ENCODE measurements at regions not wholly inside any gene's neighbourhood (a gene's known extent, or its start where the extent isn't known, plus 50 kb on each side); places are given as distances from the start of the nearest gene placed in this dataset.

DNA sequence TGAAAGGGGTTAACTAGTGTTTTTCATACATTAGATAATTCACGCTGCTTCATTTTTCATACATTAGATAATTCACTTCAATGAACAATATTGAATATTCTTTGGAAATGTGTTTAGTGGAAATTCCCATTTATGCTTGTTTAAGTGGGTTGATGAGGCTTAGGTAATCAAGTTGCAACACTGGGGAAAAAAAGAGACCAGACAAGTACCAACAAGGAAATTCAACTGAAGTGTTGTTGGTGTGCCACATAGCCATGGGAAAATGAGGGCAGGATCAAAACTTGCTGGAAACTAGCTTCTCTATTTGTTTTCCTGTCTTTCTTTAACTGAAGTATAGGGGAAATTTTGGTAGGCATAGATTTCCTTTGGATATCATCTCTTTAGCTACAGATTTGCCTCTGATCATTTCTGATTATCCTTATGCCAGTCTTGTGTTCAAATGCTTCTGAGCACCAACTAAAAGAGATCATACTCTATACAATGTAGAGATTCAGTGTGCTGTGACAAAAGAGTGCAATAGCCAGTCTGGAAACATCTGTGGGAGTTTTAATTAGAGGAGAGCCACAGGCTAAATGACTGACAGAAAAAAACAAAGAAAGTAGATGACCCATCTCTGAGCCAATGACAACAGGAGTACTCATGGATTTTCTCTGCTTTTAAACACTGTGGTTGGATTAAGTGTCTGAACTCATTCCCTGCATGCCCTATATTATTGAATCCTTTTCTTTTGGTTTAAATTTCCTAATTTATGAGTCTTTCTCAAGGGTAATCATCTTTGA lies 67.6 kb upstream of the CTSC start:
- DNase-seq (ENCODE audit: low read depth in 2 of 2) = no peak

DNA sequence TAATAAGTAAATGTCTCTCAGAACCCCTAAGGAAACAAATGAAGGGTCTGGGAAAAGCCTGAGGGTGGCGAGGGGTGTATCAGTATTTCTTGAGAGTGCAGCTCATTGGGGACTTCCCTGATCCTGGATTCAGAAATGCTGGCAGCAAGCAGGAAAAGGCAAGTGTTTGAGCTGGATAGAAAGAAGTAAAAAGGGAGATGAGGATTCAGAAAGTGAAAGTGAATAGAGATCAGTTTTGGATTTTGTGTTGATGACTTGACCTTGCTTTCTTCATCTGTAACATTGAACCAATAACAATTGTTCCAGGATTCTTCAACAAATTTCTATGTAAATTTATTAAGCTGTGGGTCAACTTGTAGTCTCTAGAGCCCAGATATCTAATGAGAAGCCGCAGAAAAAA lies 66.9 kb upstream of the CTSC start:
- no peak for DNase-seq (ENCODE audit: low read depth in 2 of 2)

DNA sequence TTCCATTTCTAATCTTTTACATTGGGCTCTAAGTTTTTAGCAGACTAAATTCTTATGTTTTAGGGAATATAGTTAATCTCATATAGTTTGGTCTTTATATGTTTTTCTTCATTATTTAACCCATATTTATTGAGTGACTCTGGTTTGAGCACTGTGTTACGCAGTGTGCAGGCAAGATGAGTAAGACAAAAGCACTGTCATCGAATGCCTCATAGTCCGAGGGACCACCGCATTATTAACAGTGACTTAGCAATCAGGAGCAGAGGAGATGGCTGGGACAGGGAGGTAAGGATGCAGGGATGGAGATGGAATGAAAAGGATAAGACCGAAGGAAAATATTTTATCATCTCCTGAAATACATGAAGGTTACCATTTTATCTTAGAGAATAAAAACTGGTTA lies 65.2 kb upstream of the CTSC start:
- no peak for DNase-seq (ENCODE audit: low read depth in 2 of 2)

DNA sequence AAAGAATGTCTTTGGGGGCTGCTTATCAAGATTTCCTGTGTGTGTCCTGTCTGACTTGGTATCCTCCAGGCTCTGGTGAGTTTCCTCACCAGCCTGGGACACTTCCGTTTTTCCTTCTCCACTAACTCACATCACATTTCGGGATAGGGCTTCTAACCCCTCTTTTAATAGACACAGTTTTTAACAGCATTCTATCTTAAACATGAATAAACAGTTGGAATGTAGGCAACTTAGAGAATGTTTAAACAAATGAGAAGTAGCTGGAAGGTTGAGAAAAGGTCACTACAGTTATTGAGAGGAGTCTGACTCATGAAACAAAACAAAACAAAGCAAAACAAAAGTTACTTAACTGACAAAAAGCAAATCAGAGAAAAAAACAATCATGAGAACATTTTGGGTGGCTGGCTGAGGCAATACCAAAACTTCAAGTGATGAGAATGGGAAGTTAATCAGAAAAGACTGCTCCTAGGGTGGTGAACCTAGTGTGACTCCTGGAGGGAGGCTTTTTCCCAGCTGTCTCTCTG lies 64.7 kb upstream of the CTSC start:
- DNase-seq (ENCODE audit: low read depth in 2 of 2) = peak; percentile 44 to 48

DNA sequence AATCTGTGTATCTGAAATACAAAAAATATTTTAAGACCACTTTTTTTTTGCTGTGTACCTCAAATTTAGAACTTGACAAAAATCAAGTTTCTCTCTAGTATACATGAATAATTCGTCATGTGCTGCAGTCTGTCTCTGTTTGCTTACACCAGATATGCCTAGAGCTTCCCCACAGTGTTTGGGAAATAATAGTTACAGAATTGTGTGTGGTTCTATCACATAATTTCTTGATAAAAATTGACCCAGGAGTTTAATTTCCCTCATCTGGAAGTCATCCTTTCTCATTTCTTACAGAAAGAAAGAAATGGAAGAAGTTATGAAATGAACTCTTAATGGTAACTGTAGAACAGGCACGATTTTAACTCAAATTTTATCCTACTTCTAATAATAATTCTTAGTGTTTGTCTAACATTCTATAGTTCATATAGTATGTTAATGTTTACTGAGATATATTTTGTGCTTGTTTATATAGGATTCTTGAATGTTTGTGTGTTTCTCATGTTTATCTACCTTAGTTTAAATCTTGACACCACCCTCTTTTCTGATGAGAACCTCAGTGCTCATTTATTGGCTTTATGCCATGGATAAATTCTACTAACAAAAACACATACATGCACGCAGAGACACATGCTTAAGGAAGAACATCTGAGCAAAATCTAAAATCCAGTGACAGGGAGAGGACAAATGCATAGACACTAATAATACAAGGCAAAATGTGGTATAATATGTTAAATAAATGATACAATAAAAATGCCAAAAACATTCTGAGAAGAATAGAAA lies 61.4 kb upstream of the CTSC start:
- DNase-seq (ENCODE audit: low read depth in 2 of 2) = no peak

DNA sequence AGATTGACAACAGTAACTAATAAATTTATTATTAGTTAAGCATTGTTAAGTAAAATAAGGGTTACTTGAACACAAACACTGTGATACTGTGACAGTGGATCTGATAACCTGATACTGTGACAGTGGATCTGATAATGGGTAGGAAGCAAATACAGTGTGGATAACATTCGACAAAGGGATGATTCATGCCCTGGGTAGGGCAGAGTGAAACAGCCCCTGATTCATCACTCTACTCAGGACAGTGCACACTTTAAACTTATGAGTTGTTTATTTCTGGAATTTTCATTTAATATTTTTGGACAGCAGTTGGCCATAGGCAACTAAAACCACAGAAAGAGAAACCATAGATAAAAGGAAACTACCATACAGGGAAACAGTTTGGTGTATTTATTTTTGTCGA lies 60.8 kb upstream of the CTSC start:
- no peak for DNase-seq (ENCODE audit: low read depth in 2 of 2)

DNA sequence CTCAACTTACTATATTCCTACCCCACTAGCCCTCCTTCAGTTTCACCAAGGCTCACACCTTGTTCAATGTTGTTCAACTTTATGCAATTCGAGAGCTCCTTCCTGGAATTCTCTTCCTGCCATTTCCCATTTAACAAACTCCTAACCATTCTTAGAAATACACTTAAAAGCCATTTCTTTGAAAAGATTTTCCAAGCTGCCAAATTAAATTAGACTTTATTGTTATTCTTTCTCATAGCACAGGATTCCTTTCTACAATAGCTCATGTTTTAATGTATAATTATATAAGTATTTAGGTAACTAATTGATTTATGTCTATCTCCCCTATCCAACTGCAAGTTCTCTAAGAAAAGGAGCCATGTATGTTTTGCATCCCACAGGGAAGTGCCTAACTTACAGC lies 52.7 kb upstream of the CTSC start:
- DNase-seq (ENCODE audit: low read depth in 2 of 2) = no peak

DNA sequence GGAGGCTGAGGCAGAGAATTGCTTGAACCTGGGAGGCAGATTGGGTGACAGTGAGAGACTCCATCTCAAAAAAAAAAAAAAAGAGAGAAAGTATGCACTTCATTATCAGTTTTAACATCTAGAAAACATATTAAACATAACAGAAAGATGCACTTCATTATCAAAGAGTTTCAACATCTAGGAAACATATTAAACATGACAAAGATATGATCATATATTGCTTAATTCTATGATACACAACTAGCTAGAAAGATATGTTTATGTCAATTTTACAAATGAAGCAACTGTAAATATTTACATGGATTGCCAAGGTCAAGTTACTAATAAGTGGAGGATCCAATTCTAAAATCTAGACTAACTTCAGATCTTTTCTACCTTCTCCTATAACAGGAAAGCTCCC lies 50.4 kb upstream of the CTSC start:
- DNase-seq (ENCODE audit: low read depth in 2 of 2) = no peak

Measured in fibroblast of skin of left quadriceps (primary cell).